ENCODE measurements at regions not wholly inside any gene's neighbourhood (a gene's known extent, or its start where the extent isn't known, plus 50 kb on each side); places are given as distances from the start of the nearest gene placed in this dataset.

DNA sequence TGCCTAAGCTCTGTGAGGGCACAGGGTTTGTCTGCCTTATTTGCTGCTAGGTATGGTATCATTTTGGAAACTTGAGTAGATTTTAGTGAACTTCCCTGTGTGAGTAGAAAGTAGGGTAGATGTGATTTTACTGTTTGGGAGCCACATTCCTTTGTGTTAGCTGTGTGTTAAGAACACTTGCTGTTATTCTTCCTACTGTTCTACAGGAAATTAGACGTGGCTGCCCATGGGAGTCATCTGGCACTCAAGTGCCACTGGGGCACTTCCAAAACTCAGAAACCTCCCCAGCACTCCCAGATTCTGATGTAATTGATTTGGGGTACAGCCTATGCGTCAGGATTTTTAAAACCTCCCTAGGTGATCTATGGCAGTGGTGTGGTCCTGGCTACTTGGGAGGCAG lies 369.9 kb upstream of the C2CD4B start:
- Histone ChIP-seq H3K27ac (ENCODE audit: low read length in 2 of 2) (no peak overlapping the region), H3K79me2 (ENCODE audit: control insufficient read depth, insufficient read depth, low read length) (no peaks in the 10 kb centered on the region), H3K9me3 (ENCODE audit: control extremely low read depth in 1 of 3, control insufficient read depth in 2 of 3, insufficient read depth in 1 of 3, low read length in 2 of 3) (no peaks in the 10 kb centered on the region), H3K27me3 (replicated peaks in 1 of 4; ENCODE audit: control extremely low read depth in 1 of 4, control insufficient read depth in 3 of 4, insufficient read depth in 4 of 4, low read length in 3 of 4) (no peaks in the 10 kb centered on the region), H3K4me3 (ENCODE audit: control extremely low read depth in 1 of 5, extremely low read depth in 1 of 5, insufficient read depth in 1 of 5, low read depth in 2 of 5, low read length in 4 of 5) (no peak overlapping the region), H3K36me3 (replicated peaks in 1 of 2; ENCODE audit: control extremely low read depth in 1 of 2, control insufficient read depth in 1 of 2, extremely low read depth in 1 of 2, insufficient read depth in 2 of 2, low read length in 1 of 2) (no peaks in the 10 kb centered on the region), H3K4me1 (ENCODE audit: control insufficient read depth in 2 of 2, insufficient read depth in 2 of 2, low read length in 2 of 2) (no peaks in the 10 kb centered on the region), H3K4me2 (replicated peaks; ENCODE audit: low read depth, low read length, poor library complexity, severe bottlenecking) (no peak overlapping the region), H2AFZ (ENCODE audit: insufficient read depth, low read depth, low read length, poor library complexity, severe bottlenecking) (no peak overlapping the region), H4K20me1 (ENCODE audit: control insufficient read depth, insufficient read depth, low read length, poor library complexity, severe bottlenecking) (no peaks in the 10 kb centered on the region), H3K9ac (ENCODE audit: low read length) (no peak overlapping the region)
- TF ChIP-seq, protein P1, sequence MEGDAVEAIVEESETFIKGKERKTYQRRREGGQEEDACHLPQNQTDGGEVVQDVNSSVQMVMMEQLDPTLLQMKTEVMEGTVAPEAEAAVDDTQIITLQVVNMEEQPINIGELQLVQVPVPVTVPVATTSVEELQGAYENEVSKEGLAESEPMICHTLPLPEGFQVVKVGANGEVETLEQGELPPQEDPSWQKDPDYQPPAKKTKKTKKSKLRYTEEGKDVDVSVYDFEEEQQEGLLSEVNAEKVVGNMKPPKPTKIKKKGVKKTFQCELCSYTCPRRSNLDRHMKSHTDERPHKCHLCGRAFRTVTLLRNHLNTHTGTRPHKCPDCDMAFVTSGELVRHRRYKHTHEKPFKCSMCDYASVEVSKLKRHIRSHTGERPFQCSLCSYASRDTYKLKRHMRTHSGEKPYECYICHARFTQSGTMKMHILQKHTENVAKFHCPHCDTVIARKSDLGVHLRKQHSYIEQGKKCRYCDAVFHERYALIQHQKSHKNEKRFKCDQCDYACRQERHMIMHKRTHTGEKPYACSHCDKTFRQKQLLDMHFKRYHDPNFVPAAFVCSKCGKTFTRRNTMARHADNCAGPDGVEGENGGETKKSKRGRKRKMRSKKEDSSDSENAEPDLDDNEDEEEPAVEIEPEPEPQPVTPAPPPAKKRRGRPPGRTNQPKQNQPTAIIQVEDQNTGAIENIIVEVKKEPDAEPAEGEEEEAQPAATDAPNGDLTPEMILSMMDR (IDR thresholded peaks at IDR 0.05), result no peak
- no peak for TF ChIP-seq EZH2 (IDR thresholded peaks at IDR 0.05; ENCODE audit: borderline replicate concordance, insufficient read depth, low read depth, low read length, poor library complexity, severe bottlenecking)
- no peak overlapping the region for H3K27ac Mint-ChIP-seq
- no peak for ATAC-seq (ENCODE audit: low read depth)
- ChIA-PET POLR2A (no interaction called here), CTCF (no interaction called here)
- no peak overlapping the region for H3K4me3 Mint-ChIP-seq
- WGBS (ENCODE audit: insufficient coverage), result no CpG with 5 or more reads among the region's 2 CpGs
- H3K4me1 Mint-ChIP-seq, result no peaks in the 10 kb centered on the region
- peaks cover 7% of the 10 kb centered on the region for H3K27me3 Mint-ChIP-seq
- intact Hi-C loops (cut with micrococcal nuclease), result no loop called here
- peaks cover 3% of the 10 kb centered on the region for H3K9me3 Mint-ChIP-seq (ENCODE audit: insufficient read depth)
- no peak for DNase-seq

DNA sequence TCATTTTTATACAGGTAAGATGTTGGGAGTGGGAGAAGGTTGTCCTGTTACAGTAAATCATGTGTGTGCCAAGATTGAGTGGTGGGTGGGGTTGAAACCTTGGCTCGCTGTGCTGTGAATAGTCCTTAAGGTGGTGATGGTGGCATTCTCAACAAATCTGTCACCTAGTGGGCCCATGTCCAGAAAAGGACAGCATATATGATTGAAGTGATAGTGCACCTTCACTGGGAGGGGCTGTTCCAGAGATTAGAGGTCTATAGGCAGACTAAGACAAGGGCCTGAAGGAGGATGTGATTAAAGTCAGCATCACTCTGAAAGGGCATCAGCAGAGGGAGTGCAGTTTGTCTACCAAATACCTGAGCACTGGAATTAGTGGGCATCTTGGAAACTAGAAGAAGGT lies 374.2 kb upstream of the C2CD4B start:
- Histone ChIP-seq H2AFZ (ENCODE audit: insufficient read depth, low read depth, low read length, poor library complexity, severe bottlenecking) (no peak overlapping the region), H3K9ac (ENCODE audit: low read length) (no peak overlapping the region), H3K27me3 (replicated peaks in 1 of 4; ENCODE audit: control extremely low read depth in 1 of 4, control insufficient read depth in 3 of 4, insufficient read depth in 4 of 4, low read length in 3 of 4) (no peaks in the 10 kb centered on the region), H3K4me1 (ENCODE audit: control insufficient read depth in 2 of 2, insufficient read depth in 2 of 2, low read length in 2 of 2) (no peaks in the 10 kb centered on the region), H4K20me1 (ENCODE audit: control insufficient read depth, insufficient read depth, low read length, poor library complexity, severe bottlenecking) (no peaks in the 10 kb centered on the region), H3K27ac (ENCODE audit: low read length in 2 of 2) (no peak overlapping the region), H3K4me2 (replicated peaks; ENCODE audit: low read depth, low read length, poor library complexity, severe bottlenecking) (no peak overlapping the region), H3K9me3 (ENCODE audit: control extremely low read depth in 1 of 3, control insufficient read depth in 2 of 3, insufficient read depth in 1 of 3, low read length in 2 of 3) (no peaks in the 10 kb centered on the region), H3K36me3 (replicated peaks in 1 of 2; ENCODE audit: control extremely low read depth in 1 of 2, control insufficient read depth in 1 of 2, extremely low read depth in 1 of 2, insufficient read depth in 2 of 2, low read length in 1 of 2) (no peaks in the 10 kb centered on the region), H3K79me2 (ENCODE audit: control insufficient read depth, insufficient read depth, low read length) (no peaks in the 10 kb centered on the region), H3K4me3 (ENCODE audit: control extremely low read depth in 1 of 5, extremely low read depth in 1 of 5, insufficient read depth in 1 of 5, low read depth in 2 of 5, low read length in 4 of 5) (no peak overlapping the region)
- DNase-seq (no peak), ATAC-seq (ENCODE audit: low read depth) (no peak)
- TF ChIP-seq, protein P1 (IDR thresholded peaks at IDR 0.05), result no peak
- no peak for TF ChIP-seq EZH2 (IDR thresholded peaks at IDR 0.05; ENCODE audit: borderline replicate concordance, insufficient read depth, low read depth, low read length, poor library complexity, severe bottlenecking)
- ChIA-PET CTCF (no interaction called here), POLR2A (no interaction called here)
- intact Hi-C loops (cut with micrococcal nuclease), result no loop called here
- H3K4me3 Mint-ChIP-seq, result no peak overlapping the region
- WGBS (ENCODE audit: insufficient coverage), result no CpG with 5 or more reads among the region's 1 CpG
- H3K27me3 Mint-ChIP-seq, result no peaks in the 10 kb centered on the region
- no peaks in the 10 kb centered on the region for H3K9me3 Mint-ChIP-seq (ENCODE audit: insufficient read depth)
- H3K27ac Mint-ChIP-seq, result no peak overlapping the region
- no peaks in the 10 kb centered on the region for H3K4me1 Mint-ChIP-seq

Measured in B cell (primary cell).